ENCODE measurements at regions not wholly inside any gene's neighbourhood (a gene's known extent, or its start where the extent isn't known, plus 50 kb on each side); places are given as distances from the start of the nearest gene placed in this dataset.

- H3K4me3 ChIP-seq (ENCODE audit: low read length) = no peak overlapping the region
- no peak for ATAC-seq
- DNase-seq = no peak
- no peaks in the 10 kb centered on the region for H3K9me3 ChIP-seq (ENCODE audit: control insufficient read depth, low read length)
- H3K27ac ChIP-seq (ENCODE audit: low read length) = no peak overlapping the region
- H3K27me3 ChIP-seq (ENCODE audit: control insufficient read depth, insufficient read depth) = no peaks in the 10 kb centered on the region
- H3K4me1 ChIP-seq (ENCODE audit: control insufficient read depth, insufficient read depth, low read length) = peaks cover 6% of the 10 kb centered on the region
- intact Hi-C loops (cut with DNase I) = no loop called here
- 77% methylated on average over 3 of the region's 3 CpGs for WGBS
Observed at GRCh38 chr15:91559066-91559465, 294.4 kb upstream of the SLCO3A1 start.

- Histone ChIP-seq H3K9me3 (ENCODE audit: control insufficient read depth, low read length) (no peaks in the 10 kb centered on the region), H3K27ac (ENCODE audit: low read length) (no peak overlapping the region), H3K27me3 (ENCODE audit: control insufficient read depth, insufficient read depth) (no peaks in the 10 kb centered on the region), H3K4me1 (ENCODE audit: control insufficient read depth, insufficient read depth, low read length) (peaks cover 6% of the 10 kb centered on the region), H3K4me3 (ENCODE audit: low read length) (no peak overlapping the region)
- 56% methylated on average over 11 of the region's 11 CpGs for WGBS
- intact Hi-C loops (cut with DNase I) = no loop called here
- ATAC-seq = peak; percentile 57 to 86
- DNase-seq = peak in 1 of 3 donors; percentile 27
Observed at GRCh38 chr15:91561371-91562100, 292.0 kb upstream of the SLCO3A1 start.

- H3K27ac ChIP-seq (ENCODE audit: low read length) = no peak overlapping the region
- intact Hi-C loops (cut with DNase I) = no loop called here
Observed at GRCh38 chr15:91562698-91563097, 290.8 kb upstream of the SLCO3A1 start.

GRCh38 chr15:91564631-91565030 lies 288.9 kb upstream of the SLCO3A1 start:
- Histone ChIP-seq H3K4me3 (ENCODE audit: low read length) (no peak overlapping the region), H3K4me1 (ENCODE audit: control insufficient read depth, insufficient read depth, low read length) (peaks cover 6% of the 10 kb centered on the region), H3K27ac (ENCODE audit: low read length) (no peak overlapping the region), H3K27me3 (ENCODE audit: control insufficient read depth, insufficient read depth) (no peaks in the 10 kb centered on the region), H3K9me3 (ENCODE audit: control insufficient read depth, low read length) (no peaks in the 10 kb centered on the region)
- intact Hi-C loops (cut with DNase I) = no loop called here
- ATAC-seq (no peak), DNase-seq (no peak)
- 59% methylated on average over 3 of the region's 3 CpGs for WGBS

More at GRCh38 chr15:91562698-91563097, 290.8 kb upstream of the SLCO3A1 start:
- H3K4me3 ChIP-seq (ENCODE audit: low read length) = no peak overlapping the region
- WGBS = 66% methylated on average over 2 of the region's 2 CpGs
- ATAC-seq (peak; percentile 47 to 52), DNase-seq (no peak)
- H3K9me3 ChIP-seq (ENCODE audit: control insufficient read depth, low read length) = no peaks in the 10 kb centered on the region
- H3K4me1 ChIP-seq (ENCODE audit: control insufficient read depth, insufficient read depth, low read length) = peaks cover 6% of the 10 kb centered on the region
- H3K27me3 ChIP-seq (ENCODE audit: control insufficient read depth, insufficient read depth) = no peaks in the 10 kb centered on the region

GRCh38 chr15:91566141-91566540 lies 287.4 kb upstream of the SLCO3A1 start:
- 82% methylated on average over 4 of the region's 4 CpGs for WGBS
- Histone ChIP-seq H3K4me1 (ENCODE audit: control insufficient read depth, insufficient read depth, low read length) (peaks cover 6% of the 10 kb centered on the region), H3K4me3 (ENCODE audit: low read length) (no peak overlapping the region), H3K27ac (ENCODE audit: low read length) (no peak overlapping the region), H3K9me3 (ENCODE audit: control insufficient read depth, low read length) (no peaks in the 10 kb centered on the region), H3K27me3 (ENCODE audit: control insufficient read depth, insufficient read depth) (no peaks in the 10 kb centered on the region)
- intact Hi-C loops (cut with DNase I) = no loop called here
- DNase-seq = no peak
- ATAC-seq = no peak

GRCh38 chr15:91568036-91568435 lies 285.5 kb upstream of the SLCO3A1 start:
- H3K4me1 ChIP-seq (ENCODE audit: control insufficient read depth, insufficient read depth, low read length) = no peaks in the 10 kb centered on the region
- no peak overlapping the region for H3K27ac ChIP-seq (ENCODE audit: low read length)
- no peak overlapping the region for H3K4me3 ChIP-seq (ENCODE audit: low read length)
- no peak for ATAC-seq
- no peaks in the 10 kb centered on the region for H3K27me3 ChIP-seq (ENCODE audit: control insufficient read depth, insufficient read depth)
- DNase-seq = no peak
- H3K9me3 ChIP-seq (ENCODE audit: control insufficient read depth, low read length) = no peaks in the 10 kb centered on the region
- intact Hi-C loops (cut with DNase I) = no loop called here
- WGBS = 88% methylated on average over 2 of the region's 2 CpGs

- H3K27me3 ChIP-seq (ENCODE audit: control insufficient read depth, insufficient read depth) = no peaks in the 10 kb centered on the region
- intact Hi-C loops (cut with DNase I) = no loop called here
- 53% methylated on average over 5 of the region's 5 CpGs for WGBS
- peak; percentile 41 to 52 (median 48) for DNase-seq
- H3K27ac ChIP-seq (ENCODE audit: low read length) = no peak overlapping the region
- no peak overlapping the region for H3K4me3 ChIP-seq (ENCODE audit: low read length)
- no peaks in the 10 kb centered on the region for H3K4me1 ChIP-seq (ENCODE audit: control insufficient read depth, insufficient read depth, low read length)
- no peaks in the 10 kb centered on the region for H3K9me3 ChIP-seq (ENCODE audit: control insufficient read depth, low read length)
- peak; percentile 65 to 97 for ATAC-seq
Observed at GRCh38 chr15:91572110-91572509, 281.4 kb upstream of the SLCO3A1 start.

- Histone ChIP-seq H3K9me3 (ENCODE audit: control insufficient read depth, low read length) (no peaks in the 10 kb centered on the region), H3K27me3 (ENCODE audit: control insufficient read depth, insufficient read depth) (no peaks in the 10 kb centered on the region), H3K4me1 (ENCODE audit: control insufficient read depth, insufficient read depth, low read length) (no peaks in the 10 kb centered on the region), H3K4me3 (ENCODE audit: low read length) (no peak overlapping the region), H3K27ac (ENCODE audit: low read length) (no peak overlapping the region)
- intact Hi-C loops (cut with DNase I) = no loop called here
- 79% methylated on average over 4 of the region's 4 CpGs for WGBS
- DNase-seq (no peak), ATAC-seq (no peak)
Observed at GRCh38 chr15:91576096-91576495, 277.4 kb upstream of the SLCO3A1 start.

GRCh38 chr15:91578511-91578910 lies 275.0 kb upstream of the SLCO3A1 start:
- Histone ChIP-seq H3K27ac (ENCODE audit: low read length) (no peak overlapping the region), H3K4me3 (ENCODE audit: low read length) (no peak overlapping the region), H3K27me3 (ENCODE audit: control insufficient read depth, insufficient read depth) (no peaks in the 10 kb centered on the region), H3K4me1 (ENCODE audit: control insufficient read depth, insufficient read depth, low read length) (no peaks in the 10 kb centered on the region), H3K9me3 (ENCODE audit: control insufficient read depth, low read length) (no peaks in the 10 kb centered on the region)
- intact Hi-C loops (cut with DNase I) = no loop called here
- DNase-seq (no peak), ATAC-seq (peak in 1 of 2 donors; percentile 54)
- 61% methylated on average over 6 of the region's 6 CpGs for WGBS

- Histone ChIP-seq H3K4me1 (ENCODE audit: control insufficient read depth, insufficient read depth, low read length) (no peaks in the 10 kb centered on the region), H3K27me3 (ENCODE audit: control insufficient read depth, insufficient read depth) (no peaks in the 10 kb centered on the region), H3K4me3 (ENCODE audit: low read length) (no peak overlapping the region), H3K27ac (ENCODE audit: low read length) (no peak overlapping the region), H3K9me3 (ENCODE audit: control insufficient read depth, low read length) (no peaks in the 10 kb centered on the region)
- WGBS = 94% methylated on average over 3 of the region's 3 CpGs
- intact Hi-C loops (cut with DNase I) = no loop called here
- ATAC-seq (no peak), DNase-seq (no peak)
Observed at GRCh38 chr15:91584895-91585294, 268.6 kb upstream of the SLCO3A1 start.

GRCh38 chr15:91586560-91586959 lies 266.9 kb upstream of the SLCO3A1 start:
- H3K4me1 ChIP-seq (ENCODE audit: control insufficient read depth, insufficient read depth, low read length) = no peaks in the 10 kb centered on the region
- no peak overlapping the region for H3K4me3 ChIP-seq (ENCODE audit: low read length)
- intact Hi-C loops (cut with DNase I) = no loop called here
- DNase-seq (no peak), ATAC-seq (no peak)
- WGBS = 69% methylated on average over 4 of the region's 4 CpGs
- H3K9me3 ChIP-seq (ENCODE audit: control insufficient read depth, low read length) = no peaks in the 10 kb centered on the region
- H3K27ac ChIP-seq (ENCODE audit: low read length) = no peak overlapping the region
- H3K27me3 ChIP-seq (ENCODE audit: control insufficient read depth, insufficient read depth) = no peaks in the 10 kb centered on the region

- Histone ChIP-seq H3K27me3 (ENCODE audit: control insufficient read depth, insufficient read depth) (no peaks in the 10 kb centered on the region), H3K4me1 (ENCODE audit: control insufficient read depth, insufficient read depth, low read length) (no peaks in the 10 kb centered on the region), H3K27ac (ENCODE audit: low read length) (no peak overlapping the region), H3K9me3 (ENCODE audit: control insufficient read depth, low read length) (no peaks in the 10 kb centered on the region), H3K4me3 (ENCODE audit: low read length) (no peak overlapping the region)
- WGBS = 88% methylated on average over 3 of the region's 3 CpGs
- no peak for ATAC-seq
- intact Hi-C loops (cut with DNase I) = no loop called here
- no peak for DNase-seq
Observed at GRCh38 chr15:91589360-91589759, 264.1 kb upstream of the SLCO3A1 start.
